T follicular helper cell (primary cell): ENCODE measurements at regions not wholly inside any gene's neighbourhood (a gene's known extent, or its start where the extent isn't known, plus 50 kb on each side); places are given as distances from the start of the nearest gene placed in this dataset.
"Not testable (repeated sequence)": the region's sequence is repeated elsewhere in the genome, so short reads cannot be mapped to it uniquely, and the experiment has no call there.

Experiments used
- DNase-seq: peaks from one replicate; pipeline ENCODE4 v3.0.0-alpha.2; 2020; ENCODE audit warnings: low read depth

- no peak for DNase-seq
Measured at GRCh38 chr18:37852464-37852863, 286.9 kb upstream of the CELF4 start.

GRCh38 chr18:37847544-37847943 lies 281.9 kb upstream of the CELF4 start:
- no peak for DNase-seq

- no peak for DNase-seq
Measured at GRCh38 chr18:37846996-37847395, 281.4 kb upstream of the CELF4 start.

- no peak for DNase-seq
Measured at GRCh38 chr18:37845498-37845897, 279.9 kb upstream of the CELF4 start.

GRCh38 chr18:37844209-37844970 lies 278.8 kb upstream of the CELF4 start:
- no peak for DNase-seq

- DNase-seq = no peak
Measured at GRCh38 chr18:37838083-37838482, 272.5 kb upstream of the CELF4 start.

- no peak for DNase-seq
Measured at GRCh38 chr18:37836071-37836970, 270.7 kb upstream of the CELF4 start.

GRCh38 chr18:37832010-37832695 lies 266.6 kb upstream of the CELF4 start:
- DNase-seq = not testable (repeated sequence)

- no peak for DNase-seq
Measured at GRCh38 chr18:37812961-37813360, 247.4 kb upstream of the CELF4 start.

- no peak for DNase-seq
Measured at GRCh38 chr18:37805773-37806404, 240.3 kb upstream of the CELF4 start.

GRCh38 chr18:37796823-37797349 lies 231.3 kb upstream of the CELF4 start:
- no peak for DNase-seq

- no peak for DNase-seq
Measured at GRCh38 chr18:37787452-37787851, 221.9 kb upstream of the CELF4 start.

- DNase-seq = no peak
Measured at GRCh38 chr18:37783771-37784170, 218.2 kb upstream of the CELF4 start.

GRCh38 chr18:37779220-37779619 lies 213.6 kb upstream of the CELF4 start:
- DNase-seq = no peak

GRCh38 chr18:37778417-37779165 lies 213.0 kb upstream of the CELF4 start:
- DNase-seq = no peak

GRCh38 chr18:37769826-37770225 lies 204.2 kb upstream of the CELF4 start:
- no peak for DNase-seq

- DNase-seq = no peak
Measured at GRCh38 chr18:37764541-37765288, 199.1 kb upstream of the CELF4 start.

GRCh38 chr18:37762076-37762621 lies 196.6 kb upstream of the CELF4 start:
- no peak for DNase-seq

- DNase-seq = no peak
Measured at GRCh38 chr18:37754141-37754540, 188.5 kb upstream of the CELF4 start.

- DNase-seq = no peak
Measured at GRCh38 chr18:37742436-37742835, 176.8 kb upstream of the CELF4 start.
